PFSK-1 (cell line): ENCODE measurements at regions not wholly inside any gene's neighbourhood (a gene's known extent, or its start where the extent isn't known, plus 50 kb on each side); places are given as distances from the start of the nearest gene placed in this dataset.

ENCODE experiments used
- FOXP2 ChIP-seq: optimal IDR thresholded peaks from 2 replicates; pipeline ENCODE3; 2011; ENCODE audit warnings: borderline replicate concordance, control low read depth, inconsistent platforms; ENCODE audit not compliant: insufficient read depth; ENCODE audit errors: extremely low read length, extremely low read depth
- POLR2AphosphoS5 ChIP-seq: IDR thresholded peaks from 2 replicates; pipeline ENCODE4 v1.6.1; 2012; ENCODE audit warnings: low read depth, mild to moderate bottlenecking, control low read depth, low read length, moderate library complexity
- SIN3A ChIP-seq: IDR thresholded peaks from 2 replicates; pipeline ENCODE4 v1.6.1; 2012; ENCODE audit warnings: mild to moderate bottlenecking, low read length, moderate library complexity, borderline replicate concordance; ENCODE audit not compliant: insufficient read depth
- TAF1 ChIP-seq: IDR thresholded peaks from 2 replicates; pipeline ENCODE4 v1.6.1; 2012; ENCODE audit warnings: low read length, control low read depth, borderline replicate concordance; ENCODE audit not compliant: insufficient read depth
- TF ChIP-seq, protein P1 (sequence below), 2 experiments: IDR thresholded peaks; 2 replicates each; pipeline versions ENCODE4 v1.6.1 to v1.8.0; 2011 to 2012; ENCODE audit warnings: low read depth in 2 of 2, low read length in 2 of 2, control low read depth in 1 of 2, inconsistent platforms in 1 of 2, mild to moderate bottlenecking in 1 of 2, moderate library complexity in 1 of 2; ENCODE audit not compliant: insufficient read depth in 1 of 2

DNA sequence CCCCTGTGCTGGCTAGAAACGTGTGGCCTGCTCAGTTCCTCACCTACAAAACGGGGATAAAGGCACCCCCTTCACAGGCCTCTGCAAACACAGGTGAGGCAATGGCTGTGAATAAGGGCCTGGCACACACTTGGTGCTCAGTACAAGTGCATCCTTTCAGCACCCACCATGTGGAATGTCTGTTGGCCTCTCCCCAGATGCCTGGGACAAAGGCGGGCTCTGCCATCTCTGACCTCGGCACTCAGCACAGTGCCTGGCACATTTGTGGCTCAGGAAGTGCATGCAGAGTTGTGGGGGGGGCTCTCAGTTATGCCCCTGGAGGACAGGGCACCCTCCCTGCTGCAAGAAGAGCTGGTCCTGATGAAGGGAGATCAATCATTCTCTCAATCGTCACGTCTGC, 224.6 kb upstream of the RAB6C start:
- TF ChIP-seq SIN3A (no peak), FOXP2 (no peak), TAF1 (no peak), POLR2AphosphoS5 (no peak)
- TF ChIP-seq, protein P1, sequence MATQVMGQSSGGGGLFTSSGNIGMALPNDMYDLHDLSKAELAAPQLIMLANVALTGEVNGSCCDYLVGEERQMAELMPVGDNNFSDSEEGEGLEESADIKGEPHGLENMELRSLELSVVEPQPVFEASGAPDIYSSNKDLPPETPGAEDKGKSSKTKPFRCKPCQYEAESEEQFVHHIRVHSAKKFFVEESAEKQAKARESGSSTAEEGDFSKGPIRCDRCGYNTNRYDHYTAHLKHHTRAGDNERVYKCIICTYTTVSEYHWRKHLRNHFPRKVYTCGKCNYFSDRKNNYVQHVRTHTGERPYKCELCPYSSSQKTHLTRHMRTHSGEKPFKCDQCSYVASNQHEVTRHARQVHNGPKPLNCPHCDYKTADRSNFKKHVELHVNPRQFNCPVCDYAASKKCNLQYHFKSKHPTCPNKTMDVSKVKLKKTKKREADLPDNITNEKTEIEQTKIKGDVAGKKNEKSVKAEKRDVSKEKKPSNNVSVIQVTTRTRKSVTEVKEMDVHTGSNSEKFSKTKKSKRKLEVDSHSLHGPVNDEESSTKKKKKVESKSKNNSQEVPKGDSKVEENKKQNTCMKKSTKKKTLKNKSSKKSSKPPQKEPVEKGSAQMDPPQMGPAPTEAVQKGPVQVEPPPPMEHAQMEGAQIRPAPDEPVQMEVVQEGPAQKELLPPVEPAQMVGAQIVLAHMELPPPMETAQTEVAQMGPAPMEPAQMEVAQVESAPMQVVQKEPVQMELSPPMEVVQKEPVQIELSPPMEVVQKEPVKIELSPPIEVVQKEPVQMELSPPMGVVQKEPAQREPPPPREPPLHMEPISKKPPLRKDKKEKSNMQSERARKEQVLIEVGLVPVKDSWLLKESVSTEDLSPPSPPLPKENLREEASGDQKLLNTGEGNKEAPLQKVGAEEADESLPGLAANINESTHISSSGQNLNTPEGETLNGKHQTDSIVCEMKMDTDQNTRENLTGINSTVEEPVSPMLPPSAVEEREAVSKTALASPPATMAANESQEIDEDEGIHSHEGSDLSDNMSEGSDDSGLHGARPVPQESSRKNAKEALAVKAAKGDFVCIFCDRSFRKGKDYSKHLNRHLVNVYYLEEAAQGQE (IDR thresholded peaks at IDR 0.05; ENCODE audit: insufficient read depth in 1 of 2, low read depth in 2 of 2, low read length in 2 of 2): no peak

DNA sequence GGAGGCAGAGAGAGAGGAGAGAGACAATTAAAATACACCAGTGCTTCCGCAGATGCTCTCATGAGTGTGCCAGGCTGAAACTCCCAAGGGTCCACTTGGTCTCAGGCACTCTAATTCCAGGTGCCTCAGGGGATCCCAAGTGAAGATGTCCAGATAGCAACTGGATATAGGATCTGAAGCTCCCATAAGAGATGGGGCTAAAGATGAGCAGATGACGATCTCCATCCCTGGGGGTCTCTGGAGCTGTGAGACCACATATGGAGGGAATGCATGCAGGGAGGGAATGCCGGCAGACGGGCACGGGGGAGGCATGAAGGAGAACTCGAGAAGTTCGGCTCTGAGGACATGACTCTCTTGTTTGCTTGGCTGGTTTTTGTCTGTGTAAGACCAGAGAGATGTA, 223.7 kb upstream of the RAB6C start:
- TF ChIP-seq SIN3A: no peak
- no peak for TF ChIP-seq TAF1
- TF ChIP-seq FOXP2: no peak
- no peak for TF ChIP-seq POLR2AphosphoS5
- TF ChIP-seq, protein P1 (IDR thresholded peaks at IDR 0.05; ENCODE audit: insufficient read depth in 1 of 2, low read depth in 2 of 2, low read length in 2 of 2): no peak

DNA sequence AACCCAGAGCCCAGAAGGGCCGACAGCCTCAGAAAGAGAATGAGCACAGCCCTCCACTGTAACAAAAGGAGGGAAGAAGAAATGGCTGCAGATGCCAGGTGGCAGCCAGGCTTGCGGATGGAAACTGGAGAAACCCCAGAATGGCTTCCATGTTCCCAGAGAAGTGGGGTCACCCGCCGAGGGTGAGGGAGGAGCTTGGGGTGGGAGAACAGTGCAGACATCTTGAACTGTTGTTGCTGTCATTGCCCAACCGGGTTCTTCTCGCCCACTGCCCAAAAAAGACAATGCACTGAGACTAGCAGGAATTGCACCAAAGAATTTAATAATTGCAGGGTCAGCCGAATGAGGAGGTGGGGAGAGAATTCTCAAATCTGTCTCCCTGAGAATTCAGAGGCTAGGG, 223.2 kb upstream of the RAB6C start:
- TF ChIP-seq, protein P1 (IDR thresholded peaks at IDR 0.05; ENCODE audit: insufficient read depth in 1 of 2, low read depth in 2 of 2, low read length in 2 of 2): no peak
- TF ChIP-seq TAF1 (no peak), SIN3A (no peak), FOXP2 (no peak), POLR2AphosphoS5 (no peak)

DNA sequence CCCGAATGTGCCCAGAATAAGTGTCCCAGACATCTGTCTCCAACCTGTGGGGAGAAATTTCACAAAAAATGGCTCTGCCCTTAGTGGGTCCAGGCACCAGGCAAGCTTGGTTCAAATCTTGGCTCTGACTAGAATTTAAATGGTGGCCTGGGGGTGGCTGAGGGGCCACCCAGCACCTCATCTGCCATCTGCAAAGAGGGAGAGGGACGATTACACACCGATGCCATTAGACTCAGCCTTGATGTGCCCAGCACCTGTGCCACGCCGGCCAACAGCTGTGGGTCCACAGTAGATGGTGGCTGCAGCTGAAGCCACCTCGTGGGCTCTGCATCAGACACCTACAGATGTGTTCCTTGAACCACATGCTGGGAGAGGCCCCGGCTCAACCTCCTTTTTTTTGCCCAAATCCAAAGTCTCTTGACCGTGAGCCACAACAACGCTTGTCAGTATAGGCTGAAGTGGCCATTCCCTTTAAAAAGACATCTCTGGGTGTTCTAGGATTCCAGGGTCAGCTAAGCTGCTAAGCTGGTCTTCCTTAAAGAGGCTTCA, 222.0 kb upstream of the RAB6C start:
- TF ChIP-seq, protein P1 (IDR thresholded peaks at IDR 0.05; ENCODE audit: insufficient read depth in 1 of 2, low read depth in 2 of 2, low read length in 2 of 2): no peak
- TF ChIP-seq FOXP2 (no peak), SIN3A (no peak), POLR2AphosphoS5 (no peak), TAF1 (no peak)
